Erythroblast (primary cell): ENCODE measurements at regions not wholly inside any gene's neighbourhood (a gene's known extent, or its start where the extent isn't known, plus 50 kb on each side); places are given as distances from the start of the nearest gene placed in this dataset.

Source experiments
- GATA1 ChIP-seq: IDR thresholded peaks from 2 replicates; pipeline ENCODE4 v1.6.1; 2011; ENCODE audit warnings: low read depth, mild to moderate bottlenecking, control low read depth, low read length, moderate library complexity
- POLR2A ChIP-seq: IDR thresholded peaks from 2 replicates; pipeline ENCODE4 v1.6.1; 2011; ENCODE audit warnings: mild to moderate bottlenecking, low read length

DNA sequence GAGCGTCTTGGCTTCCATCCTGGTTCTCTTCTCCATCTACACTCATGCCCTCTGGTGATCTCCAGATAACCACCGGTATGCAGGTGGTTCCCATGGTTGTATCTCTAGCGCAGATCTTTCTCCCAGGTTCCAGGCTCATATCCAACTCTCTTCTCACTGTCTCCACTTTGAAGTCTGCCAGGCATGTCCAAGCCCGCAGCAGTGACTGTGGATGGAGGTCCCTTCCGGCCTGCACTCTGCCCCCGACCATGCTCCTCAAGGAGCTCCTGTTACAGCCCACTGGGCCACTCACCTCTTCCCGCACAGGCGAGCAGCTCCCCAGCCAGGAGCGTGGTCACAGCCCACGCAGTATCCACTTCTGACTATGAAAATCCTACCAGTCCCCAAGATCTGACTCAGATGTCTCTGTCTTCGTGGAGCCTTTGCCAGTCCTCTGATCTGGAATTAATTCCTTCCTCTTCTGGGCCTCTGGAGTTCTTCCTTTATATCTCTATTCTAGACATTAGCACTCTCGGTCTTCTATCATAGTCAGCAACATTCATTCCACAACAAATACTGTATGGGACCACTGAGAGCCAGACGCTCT is 100.2 kb downstream of the TEX26 start:
- TF ChIP-seq POLR2A (no peak), GATA1 (no peak)
